HG03342 (cell line): ENCODE measurements at regions not wholly inside any gene's neighbourhood (a gene's known extent, or its start where the extent isn't known, plus 50 kb on each side); places are given as distances from the start of the nearest gene placed in this dataset.

ENCODE experiments used
- ATAC-seq: cut with Tn5 transposase; IDR thresholded peaks from one replicate; pipeline ENCODE4 v1.9.1; 2021; ENCODE audit warnings: mild to moderate bottlenecking, moderate library complexity; ENCODE audit not compliant: unreplicated experiment

- ATAC-seq: no peak
Measured at GRCh38 chr5:7955476-7955875, 86.5 kb downstream of the MTRR start.

GRCh38 chr5:7957329-7957728 is 88.4 kb downstream of the MTRR start:
- no peak for ATAC-seq

GRCh38 chr5:7960142-7960541 is 91.2 kb downstream of the MTRR start:
- ATAC-seq: no peak

- ATAC-seq: no peak
Measured at GRCh38 chr5:7961540-7961939, 92.6 kb downstream of the MTRR start.

- peak; percentile 69 for ATAC-seq
Measured at GRCh38 chr5:7970816-7971215, 101.9 kb downstream of the MTRR start.

GRCh38 chr5:7976411-7977190 is 107.7 kb downstream of the MTRR start:
- no peak for ATAC-seq

- ATAC-seq: no peak
Measured at GRCh38 chr5:7978114-7978513, 109.2 kb downstream of the MTRR start.

GRCh38 chr5:7978991-7979390 is 110.0 kb downstream of the MTRR start:
- no peak for ATAC-seq

- ATAC-seq: no peak
Measured at GRCh38 chr5:7980881-7981280, 111.9 kb downstream of the MTRR start.

GRCh38 chr5:7983433-7983832 is 114.5 kb downstream of the MTRR start:
- ATAC-seq: no peak

- no peak for ATAC-seq
Measured at GRCh38 chr5:7991125-7991821, 122.3 kb downstream of the MTRR start.

GRCh38 chr5:7995688-7996294 is 126.8 kb downstream of the MTRR start:
- ATAC-seq: no peak

GRCh38 chr5:8005416-8005815 is 136.5 kb downstream of the MTRR start:
- ATAC-seq: no peak

- no peak for ATAC-seq
Measured at GRCh38 chr5:8012131-8012977, 143.4 kb downstream of the MTRR start.

GRCh38 chr5:8013948-8014710 is 145.2 kb downstream of the MTRR start:
- no peak for ATAC-seq

GRCh38 chr5:8019719-8020218 is 150.8 kb downstream of the MTRR start:
- no peak for ATAC-seq

GRCh38 chr5:8020861-8021514 is 152.0 kb downstream of the MTRR start:
- no peak for ATAC-seq

- ATAC-seq: no peak
Measured at GRCh38 chr5:8028243-8028642, 159.3 kb downstream of the MTRR start.

- no peak for ATAC-seq
Measured at GRCh38 chr5:8033261-8033660, 164.3 kb downstream of the MTRR start.

- ATAC-seq: no peak
Measured at GRCh38 chr5:8034852-8035251, 165.9 kb downstream of the MTRR start.
